Activated T-helper 1 cell treated with anti-CD3 and anti-CD28 coated beads, Interleukin-12 subunit alpha, Interleukin-12 subunit beta, Interleukin-2, Interleukin-4 antibody, amounts not matched to agents 30 ng/mL and 10 ng/mL and 1 ng/mL, durations not matched to agents 14 hours and 24 hours and 36 hours (primary cell): ENCODE measurements at regions not wholly inside any gene's neighbourhood (a gene's known extent, or its start where the extent isn't known, plus 50 kb on each side); places are given as distances from the start of the nearest gene placed in this dataset.
"Not testable (repeated sequence)": the region's sequence is repeated elsewhere in the genome, so short reads cannot be mapped to it uniquely, and the experiment has no call there.

Experiments
- DNase-seq: peaks from one replicate; pipeline ENCODE4 v3.0.0; 2021; ENCODE audit warnings: low spot score
- H3K27ac Mint-ChIP-seq: one replicate; pipeline ENCODE4 v1.8.0; 2021; ENCODE audit warnings: mild to moderate bottlenecking, mixed read lengths
- H3K27me3 Mint-ChIP-seq: one replicate; pipeline ENCODE4 v1.8.0; 2022; ENCODE audit warnings: mild to moderate bottlenecking, moderate library complexity, mixed read lengths; ENCODE audit not compliant: insufficient read depth
- H3K36me3 Mint-ChIP-seq: one replicate; pipeline ENCODE4 v1.8.0; 2021; ENCODE audit warnings: low read depth, mixed read lengths
- H3K4me1 Mint-ChIP-seq: one replicate; pipeline ENCODE4 v1.8.0; 2021; ENCODE audit warnings: low read depth, mixed read lengths
- H3K4me3 Mint-ChIP-seq: one replicate; pipeline ENCODE4 v1.8.0; 2021; ENCODE audit warnings: mild to moderate bottlenecking, moderate library complexity, mixed read lengths
- H3K9me3 Mint-ChIP-seq: one replicate; pipeline ENCODE4 v1.8.0; 2021; ENCODE audit warnings: mixed read lengths
- intact Hi-C: fragments of 100-400 bp; cut with micrococcal nuclease; formaldehyde crosslinking; loops from one replicate; pipeline ENCODE4 v1.15.1; 2024

- no peak for DNase-seq
- Mint-ChIP-seq H3K36me3 (no peaks in the 10 kb centered on the region), H3K4me3 (no peak overlapping the region), H3K4me1 (peaks cover 24% of the 10 kb centered on the region), H3K27ac (no peak overlapping the region), H3K27me3 (peaks cover 2% of the 10 kb centered on the region), H3K9me3 (no peaks in the 10 kb centered on the region)
- intact Hi-C loops, result no loop called here
These were observed 56.6 kb upstream of the LAS1L start for GRCh38 chrX:65591206-65591605.

DNA sequence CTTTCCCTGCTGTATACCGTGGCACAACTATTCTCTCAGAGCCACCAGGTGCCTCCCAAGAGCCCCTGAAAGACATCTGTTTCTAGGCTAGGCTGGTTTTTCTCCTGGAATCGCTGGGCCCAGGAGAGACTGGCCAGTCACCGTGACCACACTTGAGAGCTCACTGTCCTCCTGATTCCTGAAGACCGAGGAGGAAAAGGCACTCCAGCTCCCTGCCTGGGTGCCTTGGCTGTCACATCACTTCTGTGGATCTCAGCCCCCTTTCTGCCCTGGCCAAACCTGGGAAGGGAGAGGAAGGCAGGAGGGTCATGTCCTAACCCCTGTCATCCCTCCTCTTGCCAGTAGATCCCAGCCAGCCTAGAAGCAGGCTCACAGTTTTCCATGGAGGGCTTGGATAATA is 54.7 kb upstream of the LAS1L start:
- H3K27ac Mint-ChIP-seq, result no peak overlapping the region
- H3K4me1 Mint-ChIP-seq, result peaks cover 8% of the 10 kb centered on the region
- peaks cover 2% of the 10 kb centered on the region for H3K27me3 Mint-ChIP-seq
- no peak overlapping the region for H3K4me3 Mint-ChIP-seq
- intact Hi-C loops, result no loop called here
- no peaks in the 10 kb centered on the region for H3K36me3 Mint-ChIP-seq
- no peak for DNase-seq
- H3K9me3 Mint-ChIP-seq, result no peaks in the 10 kb centered on the region

GRCh38 chrX:65588795-65589194 is 54.2 kb upstream of the LAS1L start:
- no peaks in the 10 kb centered on the region for H3K36me3 Mint-ChIP-seq
- peaks cover 2% of the 10 kb centered on the region for H3K27me3 Mint-ChIP-seq
- DNase-seq, result no peak
- H3K4me3 Mint-ChIP-seq, result no peak overlapping the region
- peaks cover 3% of the 10 kb centered on the region for H3K4me1 Mint-ChIP-seq
- intact Hi-C loops, result no loop called here
- H3K9me3 Mint-ChIP-seq, result no peaks in the 10 kb centered on the region
- H3K27ac Mint-ChIP-seq, result no peak overlapping the region

DNA sequence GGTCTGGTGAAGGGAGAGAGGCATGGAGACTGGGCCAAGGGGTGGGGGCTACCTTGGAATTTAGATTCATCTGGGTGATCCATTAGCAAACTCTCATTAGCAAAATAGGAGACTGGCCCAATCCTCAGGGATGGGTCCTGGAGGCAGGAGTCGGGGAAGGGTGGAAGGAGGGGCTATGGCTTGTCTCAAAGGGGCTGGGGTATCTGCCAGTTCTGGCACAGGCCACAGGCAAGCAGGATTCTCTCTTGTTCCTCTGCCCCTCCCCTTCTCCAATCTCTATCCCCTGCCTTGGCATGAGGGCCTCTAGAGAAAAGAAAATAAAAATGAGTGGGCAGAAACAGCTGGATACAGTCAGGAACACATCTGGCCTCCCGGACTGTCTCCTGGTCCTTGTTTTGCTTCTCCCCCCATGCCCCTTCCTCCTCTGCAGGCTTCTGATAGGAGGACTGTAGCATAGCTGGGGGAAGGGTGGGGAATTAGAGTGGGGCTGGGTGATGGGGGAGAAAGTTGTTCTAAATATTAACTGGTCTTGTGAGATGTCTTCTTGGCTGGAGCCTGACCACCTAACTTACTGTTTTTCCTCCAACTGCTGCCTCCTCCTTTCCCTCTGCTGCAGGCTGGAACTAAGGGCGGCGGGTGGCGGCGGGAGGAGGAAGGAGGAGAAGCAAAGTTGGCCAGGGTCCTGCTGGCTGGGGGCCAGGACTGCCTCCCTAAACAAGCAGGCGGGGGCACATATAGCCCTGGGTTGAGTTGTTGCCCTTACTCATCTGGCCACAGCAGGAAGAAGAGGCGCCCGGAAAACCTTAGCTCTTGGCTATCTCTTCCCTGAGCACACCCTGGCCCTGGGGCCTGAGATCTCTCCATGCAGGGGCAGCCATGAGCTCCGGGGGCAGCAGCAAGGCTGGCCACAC is 53.3 kb upstream of the LAS1L start:
- peaks cover 2% of the 10 kb centered on the region for H3K4me1 Mint-ChIP-seq
- H3K4me3 Mint-ChIP-seq, result no peak overlapping the region
- H3K27me3 Mint-ChIP-seq, result peaks cover 2% of the 10 kb centered on the region
- no peak for DNase-seq
- intact Hi-C loops, result no loop called here
- H3K9me3 Mint-ChIP-seq, result no peaks in the 10 kb centered on the region
- no peak overlapping the region for H3K27ac Mint-ChIP-seq
- H3K36me3 Mint-ChIP-seq, result no peaks in the 10 kb centered on the region

DNA sequence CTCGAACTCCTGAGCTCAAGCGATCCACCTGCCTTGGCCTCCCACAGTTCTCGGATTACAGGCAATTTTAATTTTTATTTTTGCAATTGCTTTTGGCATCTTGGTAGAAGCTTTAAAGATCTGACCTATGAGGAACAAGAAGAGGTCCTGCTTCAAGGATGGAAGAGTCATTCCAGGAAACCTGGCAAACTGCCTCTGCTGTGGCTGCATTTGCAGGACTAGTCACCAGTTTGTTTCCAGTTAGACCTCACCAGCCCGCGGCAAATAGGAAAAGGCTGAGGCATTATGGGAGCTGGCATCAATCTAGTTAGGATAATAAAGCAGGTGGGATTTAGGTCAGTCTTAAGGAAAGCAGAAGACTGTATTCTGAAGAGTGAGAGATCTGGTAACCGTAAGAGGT is 51.9 kb upstream of the LAS1L start:
- intact Hi-C loops, result no loop called here
- Mint-ChIP-seq H3K27me3 (peaks cover 2% of the 10 kb centered on the region), H3K27ac (no peak overlapping the region), H3K9me3 (no peaks in the 10 kb centered on the region), H3K36me3 (no peaks in the 10 kb centered on the region), H3K4me3 (no peak overlapping the region), H3K4me1 (peaks cover 14% of the 10 kb centered on the region)
- no peak for DNase-seq

DNA sequence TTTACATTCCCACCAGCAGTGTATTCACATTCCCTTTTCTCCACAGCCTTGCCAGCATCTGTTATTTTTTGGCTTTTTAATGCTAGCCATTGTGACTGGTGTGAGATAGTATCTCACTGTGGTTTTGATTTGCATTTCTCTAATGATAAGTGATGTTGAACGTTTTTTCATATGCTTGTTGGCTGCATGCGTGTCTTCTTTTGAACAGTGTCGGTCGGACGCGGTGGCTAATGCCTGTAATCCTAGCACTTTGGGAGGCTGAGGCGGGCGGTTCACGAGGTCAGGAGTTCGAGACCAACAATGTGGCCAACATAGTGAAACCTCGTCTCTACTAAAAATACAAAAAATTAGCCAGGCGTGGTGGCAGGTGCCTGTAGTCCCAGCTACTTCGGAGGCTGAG is 50.6 kb upstream of the LAS1L start:
- H3K4me1 Mint-ChIP-seq, result peaks cover 14% of the 10 kb centered on the region
- H3K27me3 Mint-ChIP-seq, H3K9me3 Mint-ChIP-seq, H3K36me3 Mint-ChIP-seq, H3K27ac Mint-ChIP-seq, H3K4me3 Mint-ChIP-seq, DNase-seq: not testable (repeated sequence)
- intact Hi-C loops, result loop anchor here (2.0 kb wide), 1 partner anchor 526 kb away; no protein-coding TSS in a partner anchor
